ENCODE measurements at regions not wholly inside any gene's neighbourhood (a gene's known extent, or its start where the extent isn't known, plus 50 kb on each side); places are given as distances from the start of the nearest gene placed in this dataset.

DNA sequence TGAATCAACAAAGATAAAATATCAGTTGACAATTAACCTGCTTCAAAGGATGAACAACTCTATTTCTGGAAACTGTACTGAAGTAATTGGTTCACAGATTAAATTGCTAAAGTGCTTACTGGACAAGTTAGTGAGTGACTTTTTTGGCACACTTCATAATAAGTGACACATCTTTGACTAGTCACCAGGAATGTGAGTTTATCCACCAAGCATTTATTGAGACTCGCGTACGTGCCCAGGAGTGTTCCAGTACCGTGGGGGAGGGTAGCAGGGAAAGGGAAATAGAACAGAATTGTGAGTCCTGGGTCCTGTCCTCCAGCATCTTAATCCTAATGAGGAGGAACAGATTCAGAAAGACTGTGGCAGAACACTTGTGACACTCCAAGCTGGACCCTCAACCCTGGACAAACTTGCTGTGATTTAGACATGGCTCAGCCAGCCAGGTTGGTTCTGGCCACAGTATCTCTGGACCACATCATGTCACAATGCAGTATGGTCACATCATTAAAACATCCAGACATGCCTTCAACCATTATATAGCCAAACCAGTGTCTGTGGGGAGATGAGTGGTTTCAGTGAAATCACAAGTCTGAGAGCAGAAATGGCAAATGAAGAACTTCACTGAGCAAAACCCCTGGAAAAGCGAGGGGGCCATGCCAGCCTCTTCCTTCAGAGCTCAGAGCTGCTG is 623.1 kb downstream of the BNC2 start:
- H3K36me3 Mint-ChIP-seq, result no peaks in the 10 kb centered on the region
- ATAC-seq (replicated peaks in 1 of 4), result no peak

DNA sequence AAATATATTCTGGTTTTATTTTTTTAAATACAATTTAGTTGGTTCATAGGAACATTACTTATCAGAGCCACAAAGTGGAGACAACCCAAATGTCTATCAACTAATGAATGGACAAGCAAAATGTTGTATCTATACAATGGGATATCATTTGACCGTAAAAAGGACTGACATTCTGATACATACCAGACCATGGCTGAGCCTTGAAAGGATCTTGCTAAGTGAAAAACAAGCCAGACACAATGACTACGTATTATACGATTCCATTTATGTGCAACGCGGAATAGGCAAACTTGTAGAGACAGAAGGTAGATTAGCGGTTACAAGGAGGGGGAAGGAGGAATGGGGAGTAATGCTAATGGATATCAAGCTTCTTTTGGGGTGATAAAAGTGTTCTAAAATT is 621.6 kb downstream of the BNC2 start:
- H3K27me3 ChIP-seq (replicated peaks in 1 of 2; ENCODE audit: control insufficient read depth in 2 of 2, extremely low read depth in 1 of 2, insufficient read depth in 2 of 2, low read length in 1 of 2), result no peaks in the 10 kb centered on the region
- no peak overlapping the region for H3K27ac Mint-ChIP-seq
- no peaks in the 10 kb centered on the region for H3K4me1 ChIP-seq (ENCODE audit: control insufficient read depth in 1 of 2, extremely low read depth in 1 of 2, insufficient read depth in 2 of 2, low read length in 2 of 2)
- DNase-seq, result no peak
- no peak overlapping the region for H3K4me3 ChIP-seq (ENCODE audit: control insufficient read depth in 1 of 2, extremely low read depth in 1 of 2, low read length in 1 of 2)
- no peaks in the 10 kb centered on the region for H3K36me3 Mint-ChIP-seq
- peaks cover 0 to 3% (median 2%) of the 10 kb centered on the region in 3 donors for H3K9me3 Mint-ChIP-seq
- H3K4me3 Mint-ChIP-seq, result no peak overlapping the region
- no peaks in the 10 kb centered on the region for H3K36me3 ChIP-seq (ENCODE audit: control insufficient read depth in 2 of 2, extremely low read depth in 1 of 2, insufficient read depth in 1 of 2, low read length in 1 of 2)
- H3K4me1 Mint-ChIP-seq, result no peaks in the 10 kb centered on the region
- H3K9me3 ChIP-seq, result no peaks in the 10 kb centered on the region
- 98% methylated on average over 5 of the region's 6 CpGs for WGBS (ENCODE audit: insufficient coverage)
- CTCF ChIA-PET, result no interaction called here
- H3K27me3 Mint-ChIP-seq, result peaks cover 0 to 1% of the 10 kb centered on the region in 2 donors
- POLR2A ChIA-PET, result no interaction called here
- ATAC-seq (replicated peaks in 1 of 4), result no peak
- no peak overlapping the region for H3K27ac ChIP-seq (ENCODE audit: low read length)

More for the DNA sequence above, 623.1 kb downstream of the BNC2 start:
- ChIA-PET POLR2A (no interaction called here), CTCF (no interaction called here)
- WGBS (ENCODE audit: insufficient coverage), result 79% methylated on average over 5 of the region's 5 CpGs
- H3K27me3 Mint-ChIP-seq, result peaks cover 0 to 4% of the 10 kb centered on the region in 2 donors
- H3K27ac Mint-ChIP-seq, result no peak overlapping the region
- H3K4me1 ChIP-seq (ENCODE audit: control insufficient read depth in 1 of 2, extremely low read depth in 1 of 2, insufficient read depth in 2 of 2, low read length in 2 of 2), result no peaks in the 10 kb centered on the region
- H3K4me1 Mint-ChIP-seq, result no peaks in the 10 kb centered on the region
- no peak overlapping the region for H3K27ac ChIP-seq (ENCODE audit: low read length)
- H3K4me3 ChIP-seq (ENCODE audit: control insufficient read depth in 1 of 2, extremely low read depth in 1 of 2, low read length in 1 of 2), result no peak overlapping the region
- no peak for DNase-seq
- H3K9me3 Mint-ChIP-seq, result peaks cover 0 to 3% (median 2%) of the 10 kb centered on the region in 3 donors
- no peaks in the 10 kb centered on the region for H3K36me3 ChIP-seq (ENCODE audit: control insufficient read depth in 2 of 2, extremely low read depth in 1 of 2, insufficient read depth in 1 of 2, low read length in 1 of 2)
- no peak overlapping the region for H3K4me3 Mint-ChIP-seq
- H3K27me3 ChIP-seq (replicated peaks in 1 of 2; ENCODE audit: control insufficient read depth in 2 of 2, extremely low read depth in 1 of 2, insufficient read depth in 2 of 2, low read length in 1 of 2), result no peaks in the 10 kb centered on the region
- H3K9me3 ChIP-seq, result no peaks in the 10 kb centered on the region

DNA sequence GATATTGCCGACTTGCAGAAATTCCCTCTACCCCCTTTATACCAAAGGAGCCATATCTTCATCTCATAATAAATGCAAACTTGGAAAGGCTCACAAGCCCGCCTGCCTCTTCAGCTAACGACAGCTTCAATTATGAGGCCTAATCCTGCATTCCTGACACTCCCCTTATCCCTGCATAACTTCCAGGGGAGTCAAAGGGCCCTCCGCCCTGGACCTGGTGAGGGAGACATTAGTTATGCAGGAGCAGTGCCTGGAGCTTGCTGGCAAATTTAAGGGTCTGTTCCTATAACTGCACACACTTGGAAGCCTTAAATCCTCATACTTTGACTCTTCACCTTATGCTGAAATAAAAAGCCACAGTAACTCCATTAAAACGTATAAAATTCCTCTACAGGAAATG is 617.9 kb downstream of the BNC2 start:
- POLR2A ChIA-PET, result no interaction called here
- no peak overlapping the region for H3K4me3 Mint-ChIP-seq
- DNase-seq, result no peak

DNA sequence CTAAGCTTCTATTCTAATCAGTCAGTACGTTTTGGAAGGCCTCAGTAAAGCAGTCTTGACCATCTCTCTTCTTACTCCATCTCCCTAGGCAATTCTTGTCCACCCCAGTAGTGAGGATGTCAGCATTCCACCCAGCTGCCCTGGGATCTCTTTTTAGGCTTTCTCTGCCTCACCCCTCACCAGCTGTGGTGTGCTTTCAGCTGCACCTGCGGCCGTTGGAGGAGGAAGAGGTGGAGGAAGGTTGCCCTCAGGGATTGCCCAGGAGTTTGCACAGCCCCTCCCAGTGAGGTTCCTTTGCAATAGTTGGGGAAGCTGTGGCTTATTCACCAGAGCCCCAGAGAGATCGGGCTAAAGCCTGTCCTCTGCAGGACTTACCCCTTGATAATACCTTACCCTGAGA is 615.8 kb downstream of the BNC2 start:
- H3K9me3 ChIP-seq, result no peaks in the 10 kb centered on the region
- 0% methylated on average over 1 of the region's 4 CpGs for WGBS (ENCODE audit: insufficient coverage)
- ChIA-PET POLR2A (no interaction called here), CTCF (no interaction called here)
- DNase-seq (no peak), ATAC-seq (replicated peaks in 1 of 4) (no peak)
- H3K4me1 Mint-ChIP-seq, result peaks cover 0 to 3% (median 0%) of the 10 kb centered on the region in 3 donors
- H3K27ac ChIP-seq (ENCODE audit: low read length), result no peak overlapping the region
- H3K27ac Mint-ChIP-seq, result no peak overlapping the region
- H3K4me3 ChIP-seq (ENCODE audit: control insufficient read depth in 1 of 2, extremely low read depth in 1 of 2, low read length in 1 of 2), result no peak overlapping the region
- H3K36me3 Mint-ChIP-seq, result no peaks in the 10 kb centered on the region
- H3K27me3 Mint-ChIP-seq, result peaks cover 0 to 2% of the 10 kb centered on the region in 2 donors
- no peaks in the 10 kb centered on the region for H3K27me3 ChIP-seq (replicated peaks in 1 of 2; ENCODE audit: control insufficient read depth in 2 of 2, extremely low read depth in 1 of 2, insufficient read depth in 2 of 2, low read length in 1 of 2)
- H3K36me3 ChIP-seq (ENCODE audit: control insufficient read depth in 2 of 2, extremely low read depth in 1 of 2, insufficient read depth in 1 of 2, low read length in 1 of 2), result no peaks in the 10 kb centered on the region
- peaks cover 0 to 6% (median 2%) of the 10 kb centered on the region in 3 donors for H3K9me3 Mint-ChIP-seq
- H3K4me1 ChIP-seq (ENCODE audit: control insufficient read depth in 1 of 2, extremely low read depth in 1 of 2, insufficient read depth in 2 of 2, low read length in 2 of 2), result peaks cover 0 to 11% of the 10 kb centered on the region in 2 experiments
- H3K4me3 Mint-ChIP-seq, result no peak overlapping the region

More for the DNA sequence above, 617.9 kb downstream of the BNC2 start:
- WGBS (ENCODE audit: insufficient coverage), result no CpG with 5 or more reads among the region's 5 CpGs
- H3K27me3 ChIP-seq (replicated peaks in 1 of 2; ENCODE audit: control insufficient read depth in 2 of 2, extremely low read depth in 1 of 2, insufficient read depth in 2 of 2, low read length in 1 of 2), result no peaks in the 10 kb centered on the region
- peaks cover 0 to 2% of the 10 kb centered on the region in 2 donors for H3K27me3 Mint-ChIP-seq
- H3K27ac Mint-ChIP-seq, result no peak overlapping the region
- H3K4me1 Mint-ChIP-seq, result no peaks in the 10 kb centered on the region
- no peaks in the 10 kb centered on the region for H3K4me1 ChIP-seq (ENCODE audit: control insufficient read depth in 1 of 2, extremely low read depth in 1 of 2, insufficient read depth in 2 of 2, low read length in 2 of 2)
- CTCF ChIA-PET, result no interaction called here
- peaks cover 0 to 3% (median 2%) of the 10 kb centered on the region in 3 donors for H3K9me3 Mint-ChIP-seq
- H3K4me3 ChIP-seq (ENCODE audit: control insufficient read depth in 1 of 2, extremely low read depth in 1 of 2, low read length in 1 of 2), result no peak overlapping the region
- no peaks in the 10 kb centered on the region for H3K36me3 Mint-ChIP-seq
- H3K9me3 ChIP-seq, result no peaks in the 10 kb centered on the region
- ATAC-seq (replicated peaks in 1 of 4), result no peak
- H3K36me3 ChIP-seq (ENCODE audit: control insufficient read depth in 2 of 2, extremely low read depth in 1 of 2, insufficient read depth in 1 of 2, low read length in 1 of 2), result no peaks in the 10 kb centered on the region
- H3K27ac ChIP-seq (ENCODE audit: low read length), result no peak overlapping the region

DNA sequence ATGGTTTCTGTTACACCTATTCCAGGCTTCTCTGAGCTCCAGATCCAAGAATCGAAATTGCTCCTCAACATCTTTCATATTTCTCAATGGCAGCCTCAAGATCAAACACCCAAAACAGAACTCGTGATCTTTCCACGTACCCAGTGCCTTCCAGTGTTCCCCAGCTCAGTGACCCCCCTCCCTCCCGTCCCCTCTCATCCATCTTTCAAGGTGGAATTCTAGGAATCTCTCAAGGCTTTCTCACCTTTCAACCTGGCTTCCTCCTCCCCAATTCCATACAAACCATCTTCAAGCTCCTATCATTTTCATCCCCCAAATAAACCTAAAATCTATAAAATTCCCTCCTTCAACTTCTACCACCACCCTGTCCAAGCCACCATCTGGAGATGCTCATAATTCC is 615.3 kb downstream of the BNC2 start:
- no peaks in the 10 kb centered on the region for H3K9me3 ChIP-seq
- no peak for ATAC-seq (replicated peaks in 1 of 4)
- no peak for DNase-seq
- CTCF ChIA-PET, result no interaction called here
- peaks cover 0 to 2% of the 10 kb centered on the region in 2 donors for H3K27me3 Mint-ChIP-seq
- no peak overlapping the region for H3K27ac ChIP-seq (ENCODE audit: low read length)
- H3K36me3 ChIP-seq (ENCODE audit: control insufficient read depth in 2 of 2, extremely low read depth in 1 of 2, insufficient read depth in 1 of 2, low read length in 1 of 2), result no peaks in the 10 kb centered on the region
- peaks cover 0 to 11% of the 10 kb centered on the region in 2 experiments for H3K4me1 ChIP-seq (ENCODE audit: control insufficient read depth in 1 of 2, extremely low read depth in 1 of 2, insufficient read depth in 2 of 2, low read length in 2 of 2)
- H3K4me3 ChIP-seq (ENCODE audit: control insufficient read depth in 1 of 2, extremely low read depth in 1 of 2, low read length in 1 of 2), result no peak overlapping the region
- peaks cover 0 to 6% (median 2%) of the 10 kb centered on the region in 3 donors for H3K9me3 Mint-ChIP-seq
- no peaks in the 10 kb centered on the region for H3K36me3 Mint-ChIP-seq
- peaks cover 0 to 3% (median 0%) of the 10 kb centered on the region in 3 donors for H3K4me1 Mint-ChIP-seq
- no peak overlapping the region for H3K27ac Mint-ChIP-seq
- 65% methylated on average over 4 of the region's 4 CpGs for WGBS (ENCODE audit: insufficient coverage)
- H3K4me3 Mint-ChIP-seq, result no peak overlapping the region
- H3K27me3 ChIP-seq (replicated peaks in 1 of 2; ENCODE audit: control insufficient read depth in 2 of 2, extremely low read depth in 1 of 2, insufficient read depth in 2 of 2, low read length in 1 of 2), result no peaks in the 10 kb centered on the region
- POLR2A ChIA-PET, result no interaction called here

DNA sequence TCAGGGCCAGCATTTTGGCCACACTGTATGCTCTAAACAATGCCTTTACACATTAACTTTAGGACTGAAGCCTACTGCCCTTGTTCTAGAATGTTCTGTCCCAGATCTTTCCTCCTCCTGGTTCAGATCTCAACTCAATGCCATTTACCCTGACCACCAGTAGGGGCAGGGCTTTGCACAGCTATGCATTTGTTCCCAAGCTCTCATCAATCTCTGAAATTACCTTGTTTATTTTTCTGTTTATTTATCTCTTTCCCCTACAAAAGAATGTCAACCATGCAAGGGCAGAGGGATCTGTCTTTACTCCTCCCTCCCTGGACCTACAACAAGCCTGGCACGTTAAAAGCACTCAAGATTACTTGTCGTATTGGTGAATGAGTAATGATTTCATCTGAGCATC is 612.9 kb downstream of the BNC2 start:
- Histone ChIP-seq H3K4me3 (ENCODE audit: control insufficient read depth in 1 of 2, extremely low read depth in 1 of 2, low read length in 1 of 2) (no peak overlapping the region), H3K27ac (ENCODE audit: low read length) (no peak overlapping the region), H3K4me1 (ENCODE audit: control insufficient read depth in 1 of 2, extremely low read depth in 1 of 2, insufficient read depth in 2 of 2, low read length in 2 of 2) (peaks cover 0 to 11% of the 10 kb centered on the region in 2 experiments), H3K36me3 (ENCODE audit: control insufficient read depth in 2 of 2, extremely low read depth in 1 of 2, insufficient read depth in 1 of 2, low read length in 1 of 2) (no peaks in the 10 kb centered on the region), H3K27me3 (replicated peaks in 1 of 2; ENCODE audit: control insufficient read depth in 2 of 2, extremely low read depth in 1 of 2, insufficient read depth in 2 of 2, low read length in 1 of 2) (no peaks in the 10 kb centered on the region), H3K9me3 (no peaks in the 10 kb centered on the region)
- 64% methylated on average over 2 of the region's 2 CpGs for WGBS (ENCODE audit: insufficient coverage)
- ATAC-seq (replicated peaks in 1 of 4), result no peak
- Mint-ChIP-seq H3K4me1 (peaks cover 0 to 3% (median 0%) of the 10 kb centered on the region in 3 donors), H3K36me3 (no peaks in the 10 kb centered on the region), H3K4me3 (no peak overlapping the region), H3K27ac (no peak overlapping the region), H3K9me3 (peaks cover 0 to 3% (median 0%) of the 10 kb centered on the region in 3 donors), H3K27me3 (peaks cover 0 to 2% of the 10 kb centered on the region in 2 donors)
- ChIA-PET POLR2A (no interaction called here), CTCF (no interaction called here)
- DNase-seq, result no peak
